ENCODE measurements at regions not wholly inside any gene's neighbourhood (a gene's known extent, or its start where the extent isn't known, plus 50 kb on each side); places are given as distances from the start of the nearest gene placed in this dataset.

GRCh38 chr6:21912151-21912832 lies 318.7 kb downstream of the SOX4 start:
- TF ChIP-seq CTCF (IDR thresholded peaks at IDR 0.05) (no peak), POLR2AphosphoS5 (IDR thresholded peaks at IDR 0.05; ENCODE audit: insufficient read depth in 1 of 2, low read depth in 1 of 2) (no peak), POLR2A (IDR thresholded peaks at IDR 0.05) (no peak)
- H3K27me3 ChIP-seq: no peaks in the 10 kb centered on the region
- intact Hi-C loops (cut with DNase I): no loop called here
- H3K4me3 ChIP-seq: no peak overlapping the region
- no peaks in the 10 kb centered on the region for H3K36me3 ChIP-seq
- peaks cover 5% of the 10 kb centered on the region for H3K4me1 ChIP-seq
- H3K27ac ChIP-seq: no peak overlapping the region
- H3K9me3 ChIP-seq: no peaks in the 10 kb centered on the region
- no peak for DNase-seq (ENCODE audit: extremely low spot score in 2 of 2)

GRCh38 chr6:21914121-21914973 lies 320.8 kb downstream of the SOX4 start:
- no peak overlapping the region for H3K27ac ChIP-seq

GRCh38 chr6:21915707-21916260 lies 322.2 kb downstream of the SOX4 start:
- TF ChIP-seq POLR2AphosphoS5 (IDR thresholded peaks at IDR 0.05; ENCODE audit: insufficient read depth in 1 of 2, low read depth in 1 of 2): no peak
- TF ChIP-seq POLR2A (IDR thresholded peaks at IDR 0.05): no peak
- TF ChIP-seq CTCF (IDR thresholded peaks at IDR 0.05): no peak
- intact Hi-C loops (cut with DNase I): no loop called here

More at GRCh38 chr6:21914121-21914973, 320.8 kb downstream of the SOX4 start:
- Histone ChIP-seq H3K9me3 (no peaks in the 10 kb centered on the region), H3K4me3 (no peak overlapping the region), H3K4me1 (peaks cover 5% of the 10 kb centered on the region), H3K36me3 (no peaks in the 10 kb centered on the region), H3K27me3 (no peaks in the 10 kb centered on the region)
- intact Hi-C loops (cut with DNase I): no loop called here
- DNase-seq (ENCODE audit: extremely low spot score in 2 of 2): no peak
- no peak for TF ChIP-seq CTCF (IDR thresholded peaks at IDR 0.05)
- no peak for TF ChIP-seq POLR2AphosphoS5 (IDR thresholded peaks at IDR 0.05; ENCODE audit: insufficient read depth in 1 of 2, low read depth in 1 of 2)
- TF ChIP-seq POLR2A (IDR thresholded peaks at IDR 0.05): no peak

GRCh38 chr6:21918041-21918440 lies 324.5 kb downstream of the SOX4 start:
- intact Hi-C loops (cut with DNase I): no loop called here
- DNase-seq (ENCODE audit: extremely low spot score in 2 of 2): no peak
- no peak for TF ChIP-seq POLR2A (IDR thresholded peaks at IDR 0.05)
- no peak for TF ChIP-seq POLR2AphosphoS5 (IDR thresholded peaks at IDR 0.05; ENCODE audit: insufficient read depth in 1 of 2, low read depth in 1 of 2)
- TF ChIP-seq CTCF (IDR thresholded peaks at IDR 0.05): no peak

More at GRCh38 chr6:21915707-21916260, 322.2 kb downstream of the SOX4 start:
- H3K27me3 ChIP-seq: no peaks in the 10 kb centered on the region
- H3K36me3 ChIP-seq: no peaks in the 10 kb centered on the region
- H3K9me3 ChIP-seq: no peaks in the 10 kb centered on the region
- H3K27ac ChIP-seq: peak overlapping the region; percentile 22
- DNase-seq (ENCODE audit: extremely low spot score in 2 of 2): no peak
- peaks cover 5% of the 10 kb centered on the region for H3K4me1 ChIP-seq
- peak overlapping the region; percentile 3 to 12 for H3K4me3 ChIP-seq

More at GRCh38 chr6:21918041-21918440, 324.5 kb downstream of the SOX4 start:
- H3K36me3 ChIP-seq: no peaks in the 10 kb centered on the region
- H3K9me3 ChIP-seq: no peaks in the 10 kb centered on the region
- peaks cover 5% of the 10 kb centered on the region for H3K4me1 ChIP-seq
- no peak overlapping the region for H3K4me3 ChIP-seq
- H3K27me3 ChIP-seq: no peaks in the 10 kb centered on the region
- no peak overlapping the region for H3K27ac ChIP-seq
